ENCODE measurements at regions not wholly inside any gene's neighbourhood (a gene's known extent, or its start where the extent isn't known, plus 50 kb on each side); places are given as distances from the start of the nearest gene placed in this dataset.
"Not testable (repeated sequence)": the region's sequence is repeated elsewhere in the genome, so short reads cannot be mapped to it uniquely, and the experiment has no call there.

DNA sequence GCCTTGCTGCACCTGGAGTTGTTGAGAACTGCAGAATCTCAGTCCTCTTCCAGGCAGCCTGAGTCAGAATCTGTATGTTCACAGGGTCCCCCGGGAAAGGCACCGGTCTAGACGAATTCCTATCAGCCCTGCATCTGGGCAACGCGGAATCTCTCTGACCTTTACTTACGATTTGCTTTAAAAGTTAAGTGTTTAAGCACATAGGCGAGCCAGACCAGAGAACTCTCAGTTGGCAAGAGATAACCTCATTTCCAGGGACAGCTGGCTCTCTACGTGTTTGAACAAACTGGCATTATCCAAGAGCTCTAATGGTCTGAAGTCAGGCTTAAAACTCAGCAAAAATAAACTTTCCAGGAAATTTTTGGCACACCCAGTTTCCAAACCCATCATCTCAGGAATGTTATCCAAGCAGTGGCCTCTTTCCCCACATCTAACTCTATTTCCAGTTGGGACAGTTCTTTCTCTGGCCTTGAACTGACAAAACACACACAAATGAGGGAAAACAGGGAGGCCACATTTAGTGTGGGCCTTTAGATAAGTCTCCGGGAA, 53.4 kb downstream of the HES1 start:
- no peak for TF ChIP-seq CTCF (IDR thresholded peaks at IDR 0.05)
- DNase-seq (ENCODE audit: low spot score), result no peak
- Histone ChIP-seq H3K27ac (no peak overlapping the region), H3K4me3 (no peak overlapping the region)

GRCh38 chr3:194191850-194192249, 55.9 kb downstream of the HES1 start:
- not testable (repeated sequence) for H3K4me3 ChIP-seq; DNase-seq (ENCODE audit: low spot score); H3K27ac ChIP-seq

DNA sequence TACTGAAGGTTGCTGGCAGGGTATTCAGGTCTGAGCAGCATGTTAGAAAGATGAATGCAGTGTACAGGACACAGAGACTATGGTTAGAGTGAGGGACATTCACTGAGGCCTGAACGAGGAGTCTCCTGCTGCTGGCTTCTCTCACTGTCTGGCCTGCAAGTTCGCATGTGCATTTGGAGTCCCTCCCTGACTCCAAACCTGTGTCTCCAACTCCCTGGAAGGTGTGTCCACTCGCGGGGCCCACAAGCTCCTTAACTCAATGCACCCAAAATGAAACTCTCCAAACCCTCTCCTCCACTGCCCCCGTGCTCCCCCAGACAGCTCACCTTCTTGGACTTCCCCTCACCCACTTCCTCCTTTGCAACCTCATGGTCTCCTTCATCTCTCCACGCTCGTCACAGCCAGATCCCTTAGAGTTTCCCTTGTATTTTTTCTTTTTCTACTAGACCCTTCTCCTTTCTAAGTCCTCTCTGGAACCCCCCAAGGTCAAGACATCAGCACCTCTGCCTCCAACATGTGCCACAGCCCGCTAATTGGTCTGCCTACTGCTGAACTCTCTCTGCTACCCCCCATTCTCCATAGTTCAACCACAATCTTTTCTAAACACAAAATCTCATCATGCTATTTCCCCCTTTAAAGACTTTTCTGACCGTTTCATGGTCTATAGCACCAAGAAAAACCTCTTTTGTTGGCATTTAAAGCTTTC, 58.3 kb downstream of the HES1 start:
- Histone ChIP-seq H3K4me3 (no peak overlapping the region), H3K27ac (no peak overlapping the region)
- TF ChIP-seq CTCF (IDR thresholded peaks at IDR 0.05), result no peak
- no peak for DNase-seq (ENCODE audit: low spot score)

DNA sequence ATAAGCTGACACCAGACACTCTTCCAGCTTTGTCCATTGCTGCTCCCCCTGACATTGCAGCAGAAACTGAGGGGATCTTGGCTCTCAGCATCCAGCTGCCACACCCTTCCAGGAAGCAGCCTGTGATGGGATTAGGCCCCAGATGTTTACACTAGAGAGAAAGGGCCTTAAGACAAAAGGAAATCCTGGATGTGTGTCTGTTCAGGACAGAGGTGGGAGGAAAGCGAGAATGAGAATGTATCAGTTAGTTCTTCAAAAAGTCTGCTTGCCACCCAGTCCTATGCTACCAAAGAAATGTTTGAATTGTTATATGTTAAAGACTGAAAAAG, 58.8 kb downstream of the HES1 start:
- no peak overlapping the region for H3K27ac ChIP-seq
- TF ChIP-seq CTCF (IDR thresholded peaks at IDR 0.05), result no peak

DNA sequence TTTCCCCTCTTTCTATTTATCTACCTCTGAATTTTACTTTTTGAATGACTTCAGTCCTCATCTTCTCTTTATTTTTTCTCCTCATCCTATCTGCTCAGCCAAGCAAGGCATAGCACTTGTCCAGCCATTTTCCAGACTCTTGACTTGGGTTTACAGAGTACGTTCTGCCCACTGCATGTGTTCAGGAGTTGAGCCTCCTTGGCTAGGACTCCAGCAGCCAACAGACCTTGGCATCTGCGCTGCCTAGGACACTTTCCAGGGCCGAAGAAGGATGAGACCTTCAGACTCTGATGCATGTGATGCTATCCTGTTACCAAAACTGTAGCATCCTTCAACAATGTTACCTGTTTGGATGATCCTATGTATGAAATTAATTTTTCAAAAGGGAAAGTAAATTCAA, 59.7 kb downstream of the HES1 start:
- no peak for TF ChIP-seq CTCF (IDR thresholded peaks at IDR 0.05)
- no peak overlapping the region for H3K27ac ChIP-seq
- DNase-seq (ENCODE audit: low spot score), result no peak

More for the DNA sequence above, 58.8 kb downstream of the HES1 start:
- H3K4me3 ChIP-seq, result no peak overlapping the region
- DNase-seq (ENCODE audit: low spot score), result no peak

DNA sequence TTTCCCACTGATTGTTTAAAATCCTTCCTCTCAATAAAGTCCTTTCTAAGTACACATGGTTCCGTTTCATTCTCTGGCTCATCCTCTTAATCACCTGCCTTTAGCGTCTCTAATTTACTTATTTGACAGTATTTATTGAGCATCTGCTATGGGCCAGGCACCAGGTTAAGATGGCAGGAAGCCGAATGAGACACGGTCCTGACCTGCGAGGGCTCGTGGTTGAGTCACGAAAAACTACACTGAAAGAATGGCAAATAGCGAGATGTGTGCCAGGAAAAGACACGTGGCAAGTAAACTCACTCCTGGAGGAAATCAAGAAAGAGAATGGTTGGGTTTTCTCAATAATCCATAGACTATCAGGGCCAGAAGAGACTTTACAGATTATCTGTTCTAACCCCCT, 60.9 kb downstream of the HES1 start:
- Histone ChIP-seq H3K4me3 (no peak overlapping the region), H3K27ac (no peak overlapping the region)
- TF ChIP-seq CTCF (IDR thresholded peaks at IDR 0.05), result no peak
- DNase-seq (ENCODE audit: low spot score), result no peak

More for the DNA sequence above, 59.7 kb downstream of the HES1 start:
- H3K4me3 ChIP-seq, result no peak overlapping the region

- Histone ChIP-seq H3K4me3 (no peak overlapping the region), H3K27ac (no peak overlapping the region)
- no peak for TF ChIP-seq CTCF (IDR thresholded peaks at IDR 0.05)
- no peak for DNase-seq (ENCODE audit: low spot score)
Measured at GRCh38 chr3:194197396-194197960, 61.5 kb downstream of the HES1 start.
